ENCODE measurements at regions not wholly inside any gene's neighbourhood (a gene's known extent, or its start where the extent isn't known, plus 50 kb on each side); places are given as distances from the start of the nearest gene placed in this dataset.
"Not testable (repeated sequence)": the region's sequence is repeated elsewhere in the genome, so short reads cannot be mapped to it uniquely, and the experiment has no call there.

DNA sequence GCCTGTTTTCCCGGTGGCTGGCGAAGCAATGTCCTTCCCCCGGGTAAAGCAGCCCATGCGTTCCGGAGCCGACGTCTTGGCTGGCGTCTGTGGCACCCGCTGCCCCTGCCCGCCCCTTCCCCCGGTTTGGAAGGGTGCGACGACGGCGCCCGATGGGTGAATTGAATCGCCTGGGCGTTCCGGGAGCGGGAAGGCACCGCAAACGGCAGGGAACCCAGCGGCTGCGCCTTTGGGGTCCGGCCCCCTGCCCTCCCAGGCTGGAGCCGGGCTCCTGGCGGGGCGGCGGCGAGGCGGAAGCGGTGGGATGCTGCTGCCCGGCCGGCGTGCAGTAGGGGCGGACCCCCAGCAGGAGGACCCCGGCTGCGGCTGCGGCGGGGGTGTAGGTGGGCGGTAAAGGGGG is 123.6 kb upstream of the RHOU start:
- H3K27ac ChIP-seq (ENCODE audit: low read length); H3K36me3 ChIP-seq (ENCODE audit: control insufficient read depth, insufficient read depth, low read length); H3K4me1 ChIP-seq (ENCODE audit: control insufficient read depth, insufficient read depth, low read length); H3K27me3 ChIP-seq (ENCODE audit: control insufficient read depth, insufficient read depth, low read length); H3K4me3 ChIP-seq (ENCODE audit: low read length); H3K9me3 ChIP-seq (ENCODE audit: control insufficient read depth, low read depth, low read length); DNase-seq: not testable (repeated sequence)
- WGBS (ENCODE audit: insufficient coverage, low lambda C conversion rate), result no CpG with 5 or more reads among the region's 41 CpGs

DNA sequence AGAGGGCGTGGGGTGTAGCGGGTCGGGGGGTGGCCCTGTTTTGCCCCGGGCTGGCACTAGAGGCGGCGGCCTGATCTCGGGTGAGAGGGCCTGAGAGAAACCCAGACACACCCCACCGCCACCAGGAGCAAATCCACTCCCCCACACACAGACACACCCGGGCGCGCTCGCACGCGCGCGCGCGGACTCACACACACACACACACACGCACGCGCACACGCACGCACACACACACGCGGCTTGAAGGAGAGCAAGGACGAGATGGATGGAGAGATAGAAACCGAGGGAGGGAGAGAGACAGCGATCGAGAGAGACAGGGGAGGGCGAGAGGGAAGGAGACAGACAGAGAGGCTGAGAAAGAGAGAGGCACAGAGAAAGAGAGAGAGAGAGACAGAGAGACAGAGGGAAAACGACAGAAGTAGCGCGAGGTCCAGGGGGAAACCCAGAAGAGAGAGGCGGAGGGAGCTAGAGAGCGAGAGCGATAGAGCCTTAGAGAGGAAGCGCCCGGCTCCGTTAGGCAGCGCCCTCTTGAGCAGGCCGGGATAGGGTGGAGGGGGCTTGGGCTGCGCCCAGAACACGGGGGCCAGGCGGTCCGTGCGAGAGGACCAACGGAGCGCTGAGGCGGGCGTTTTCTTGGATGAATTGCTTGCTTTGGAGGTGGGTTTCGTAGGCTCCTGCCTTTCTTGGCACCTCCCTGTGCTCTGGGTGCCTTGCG is 113.1 kb upstream of the RHOU start:
- H3K4me1 ChIP-seq (ENCODE audit: control insufficient read depth, insufficient read depth, low read length); H3K27me3 ChIP-seq (ENCODE audit: control insufficient read depth, insufficient read depth, low read length); H3K9me3 ChIP-seq (ENCODE audit: control insufficient read depth, low read depth, low read length); DNase-seq; H3K27ac ChIP-seq (ENCODE audit: low read length); H3K36me3 ChIP-seq (ENCODE audit: control insufficient read depth, insufficient read depth, low read length); H3K4me3 ChIP-seq (ENCODE audit: low read length): not testable (repeated sequence)
- WGBS (ENCODE audit: insufficient coverage, low lambda C conversion rate), result no CpG with 5 or more reads among the region's 52 CpGs

DNA sequence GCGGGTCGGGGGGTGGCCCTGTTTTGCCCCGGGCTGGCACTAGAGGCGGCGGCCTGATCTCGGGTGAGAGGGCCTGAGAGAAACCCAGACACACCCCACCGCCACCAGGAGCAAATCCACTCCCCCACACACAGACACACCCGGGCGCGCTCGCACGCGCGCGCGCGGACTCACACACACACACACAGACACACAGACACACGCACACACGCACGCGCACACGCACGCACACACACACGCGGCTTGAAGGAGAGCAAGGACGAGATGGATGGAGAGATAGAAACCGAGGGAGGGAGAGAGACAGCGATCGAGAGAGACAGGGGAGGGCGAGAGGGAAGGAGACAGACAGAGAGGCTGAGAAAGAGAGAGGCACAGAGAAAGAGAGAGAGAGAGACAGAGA is 108.8 kb upstream of the RHOU start:
- not testable (repeated sequence) for H3K36me3 ChIP-seq (ENCODE audit: control insufficient read depth, insufficient read depth, low read length); H3K9me3 ChIP-seq (ENCODE audit: control insufficient read depth, low read depth, low read length); H3K4me3 ChIP-seq (ENCODE audit: low read length); H3K4me1 ChIP-seq (ENCODE audit: control insufficient read depth, insufficient read depth, low read length); H3K27me3 ChIP-seq (ENCODE audit: control insufficient read depth, insufficient read depth, low read length); DNase-seq; H3K27ac ChIP-seq (ENCODE audit: low read length)
- no CpG with 5 or more reads among the region's 30 CpGs for WGBS (ENCODE audit: insufficient coverage, low lambda C conversion rate)

- no CpG with 5 or more reads among the region's 42 CpGs for WGBS (ENCODE audit: insufficient coverage, low lambda C conversion rate)
- not testable (repeated sequence) for H3K4me3 ChIP-seq (ENCODE audit: low read length)
Observed at GRCh38 chr1:228632858-228633257, 102.4 kb upstream of the RHOU start.

GRCh38 chr1:228635304-228635703 is 100.0 kb upstream of the RHOU start:
- H3K9me3 ChIP-seq (ENCODE audit: control insufficient read depth, low read depth, low read length); H3K27me3 ChIP-seq (ENCODE audit: control insufficient read depth, insufficient read depth, low read length); H3K36me3 ChIP-seq (ENCODE audit: control insufficient read depth, insufficient read depth, low read length); H3K4me1 ChIP-seq (ENCODE audit: control insufficient read depth, insufficient read depth, low read length); H3K27ac ChIP-seq (ENCODE audit: low read length); DNase-seq: not testable (repeated sequence)
- no CpG with 5 or more reads among the region's 40 CpGs for WGBS (ENCODE audit: insufficient coverage, low lambda C conversion rate)
- peak overlapping the region; percentile 23 for H3K4me3 ChIP-seq (ENCODE audit: low read length)

More at GRCh38 chr1:228632858-228633257, 102.4 kb upstream of the RHOU start:
- not testable (repeated sequence) for DNase-seq; H3K36me3 ChIP-seq (ENCODE audit: control insufficient read depth, insufficient read depth, low read length); H3K4me1 ChIP-seq (ENCODE audit: control insufficient read depth, insufficient read depth, low read length); H3K27me3 ChIP-seq (ENCODE audit: control insufficient read depth, insufficient read depth, low read length); H3K27ac ChIP-seq (ENCODE audit: low read length); H3K9me3 ChIP-seq (ENCODE audit: control insufficient read depth, low read depth, low read length)

GRCh38 chr1:228637529-228637928 is 97.8 kb upstream of the RHOU start:
- H3K9me3 ChIP-seq (ENCODE audit: control insufficient read depth, low read depth, low read length); H3K4me1 ChIP-seq (ENCODE audit: control insufficient read depth, insufficient read depth, low read length); DNase-seq; H3K27me3 ChIP-seq (ENCODE audit: control insufficient read depth, insufficient read depth, low read length); H3K36me3 ChIP-seq (ENCODE audit: control insufficient read depth, insufficient read depth, low read length); H3K27ac ChIP-seq (ENCODE audit: low read length): not testable (repeated sequence)
- H3K4me3 ChIP-seq (ENCODE audit: low read length), result peak overlapping the region; percentile 35
- no CpG with 5 or more reads among the region's 39 CpGs for WGBS (ENCODE audit: insufficient coverage, low lambda C conversion rate)

- peak overlapping the region; percentile 42 for H3K4me3 ChIP-seq (ENCODE audit: low read length)
- no peaks in the 10 kb centered on the region for H3K36me3 ChIP-seq (ENCODE audit: control insufficient read depth, insufficient read depth, low read length)
- 4% methylated on average over 3 of the region's 49 CpGs for WGBS (ENCODE audit: insufficient coverage, low lambda C conversion rate)
- peaks cover 49% of the 10 kb centered on the region for H3K27me3 ChIP-seq (ENCODE audit: control insufficient read depth, insufficient read depth, low read length)
- H3K27ac ChIP-seq (ENCODE audit: low read length), result no peak overlapping the region
- peaks cover 14% of the 10 kb centered on the region for H3K9me3 ChIP-seq (ENCODE audit: control insufficient read depth, low read depth, low read length)
- peaks cover 17% of the 10 kb centered on the region for H3K4me1 ChIP-seq (ENCODE audit: control insufficient read depth, insufficient read depth, low read length)
- peak in 1 of 2 donors; percentile 56 for DNase-seq
Observed at GRCh38 chr1:228646717-228647522, 88.4 kb upstream of the RHOU start.

GRCh38 chr1:228647523-228648444 is 87.5 kb upstream of the RHOU start:
- WGBS (ENCODE audit: insufficient coverage, low lambda C conversion rate), result no CpG with 5 or more reads among the region's 67 CpGs
- Histone ChIP-seq H3K9me3 (ENCODE audit: control insufficient read depth, low read depth, low read length) (peaks cover 14% of the 10 kb centered on the region), H3K27me3 (ENCODE audit: control insufficient read depth, insufficient read depth, low read length) (peaks cover 53% of the 10 kb centered on the region), H3K27ac (ENCODE audit: low read length) (no peak overlapping the region), H3K4me1 (ENCODE audit: control insufficient read depth, insufficient read depth, low read length) (peaks cover 17% of the 10 kb centered on the region), H3K36me3 (ENCODE audit: control insufficient read depth, insufficient read depth, low read length) (no peaks in the 10 kb centered on the region), H3K4me3 (ENCODE audit: low read length) (peak overlapping the region; percentile 42)
- peak; percentile 24 to 66 for DNase-seq

- Histone ChIP-seq H3K27ac (ENCODE audit: low read length) (no peak overlapping the region), H3K4me3 (ENCODE audit: low read length) (no peak overlapping the region), H3K36me3 (ENCODE audit: control insufficient read depth, insufficient read depth, low read length) (no peaks in the 10 kb centered on the region), H3K27me3 (ENCODE audit: control insufficient read depth, insufficient read depth, low read length) (peaks cover 56% of the 10 kb centered on the region), H3K9me3 (ENCODE audit: control insufficient read depth, low read depth, low read length) (peaks cover 14% of the 10 kb centered on the region), H3K4me1 (ENCODE audit: control insufficient read depth, insufficient read depth, low read length) (peaks cover 17% of the 10 kb centered on the region)
- 29% methylated on average over 3 of the region's 16 CpGs for WGBS (ENCODE audit: insufficient coverage, low lambda C conversion rate)
- no peak for DNase-seq
Observed at GRCh38 chr1:228648647-228649383, 86.5 kb upstream of the RHOU start.

Measured in large intestine (tissue), 3 donors.